ENCODE measurements at regions not wholly inside any gene's neighbourhood (a gene's known extent, or its start where the extent isn't known, plus 50 kb on each side); places are given as distances from the start of the nearest gene placed in this dataset.

DNA sequence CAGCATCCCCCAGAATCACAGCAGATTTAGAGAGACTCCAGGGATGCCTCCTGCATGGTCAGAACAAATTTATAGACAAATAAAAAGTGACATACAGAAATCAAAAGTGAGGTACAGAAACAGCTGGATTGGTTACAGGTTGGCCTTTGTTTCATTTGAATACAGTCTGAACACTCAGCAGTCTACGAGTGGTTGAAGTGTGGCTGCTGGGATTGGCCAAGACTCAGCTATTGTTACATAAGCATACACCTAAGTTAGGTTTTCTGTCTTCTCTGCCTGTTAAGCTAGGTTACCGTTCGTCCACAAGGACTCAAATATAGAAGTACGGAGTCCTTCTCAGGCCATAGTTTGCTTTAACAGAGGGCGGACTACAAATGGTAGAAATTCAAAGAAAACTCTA, 262.4 kb upstream of the SLC14A2 start:
- TF ChIP-seq POLR2A (IDR thresholded peaks at IDR 0.05) (no peak), POLR2AphosphoS5 (IDR thresholded peaks at IDR 0.05) (no peak)
- TF ChIP-seq, protein P1, sequence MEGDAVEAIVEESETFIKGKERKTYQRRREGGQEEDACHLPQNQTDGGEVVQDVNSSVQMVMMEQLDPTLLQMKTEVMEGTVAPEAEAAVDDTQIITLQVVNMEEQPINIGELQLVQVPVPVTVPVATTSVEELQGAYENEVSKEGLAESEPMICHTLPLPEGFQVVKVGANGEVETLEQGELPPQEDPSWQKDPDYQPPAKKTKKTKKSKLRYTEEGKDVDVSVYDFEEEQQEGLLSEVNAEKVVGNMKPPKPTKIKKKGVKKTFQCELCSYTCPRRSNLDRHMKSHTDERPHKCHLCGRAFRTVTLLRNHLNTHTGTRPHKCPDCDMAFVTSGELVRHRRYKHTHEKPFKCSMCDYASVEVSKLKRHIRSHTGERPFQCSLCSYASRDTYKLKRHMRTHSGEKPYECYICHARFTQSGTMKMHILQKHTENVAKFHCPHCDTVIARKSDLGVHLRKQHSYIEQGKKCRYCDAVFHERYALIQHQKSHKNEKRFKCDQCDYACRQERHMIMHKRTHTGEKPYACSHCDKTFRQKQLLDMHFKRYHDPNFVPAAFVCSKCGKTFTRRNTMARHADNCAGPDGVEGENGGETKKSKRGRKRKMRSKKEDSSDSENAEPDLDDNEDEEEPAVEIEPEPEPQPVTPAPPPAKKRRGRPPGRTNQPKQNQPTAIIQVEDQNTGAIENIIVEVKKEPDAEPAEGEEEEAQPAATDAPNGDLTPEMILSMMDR (IDR thresholded peaks at IDR 0.05), result no peak

Measured in transverse colon (tissue), 4 donors.